ENCODE measurements at regions not wholly inside any gene's neighbourhood (a gene's known extent, or its start where the extent isn't known, plus 50 kb on each side); places are given as distances from the start of the nearest gene placed in this dataset.

- TF ChIP-seq EZH2 (IDR thresholded peaks at IDR 0.05; ENCODE audit: insufficient read depth, poor library complexity, severe bottlenecking) (no peak), EZH2phosphoT487 (IDR thresholded peaks at IDR 0.05; ENCODE audit: insufficient read depth, low read depth) (no peak)
These were observed 130.6 kb upstream of the STT3B start for GRCh38 chr3:31402117-31402516.

Measured in GM23248 (cell line).